ENCODE measurements at regions not wholly inside any gene's neighbourhood (a gene's known extent, or its start where the extent isn't known, plus 50 kb on each side); places are given as distances from the start of the nearest gene placed in this dataset.

DNA sequence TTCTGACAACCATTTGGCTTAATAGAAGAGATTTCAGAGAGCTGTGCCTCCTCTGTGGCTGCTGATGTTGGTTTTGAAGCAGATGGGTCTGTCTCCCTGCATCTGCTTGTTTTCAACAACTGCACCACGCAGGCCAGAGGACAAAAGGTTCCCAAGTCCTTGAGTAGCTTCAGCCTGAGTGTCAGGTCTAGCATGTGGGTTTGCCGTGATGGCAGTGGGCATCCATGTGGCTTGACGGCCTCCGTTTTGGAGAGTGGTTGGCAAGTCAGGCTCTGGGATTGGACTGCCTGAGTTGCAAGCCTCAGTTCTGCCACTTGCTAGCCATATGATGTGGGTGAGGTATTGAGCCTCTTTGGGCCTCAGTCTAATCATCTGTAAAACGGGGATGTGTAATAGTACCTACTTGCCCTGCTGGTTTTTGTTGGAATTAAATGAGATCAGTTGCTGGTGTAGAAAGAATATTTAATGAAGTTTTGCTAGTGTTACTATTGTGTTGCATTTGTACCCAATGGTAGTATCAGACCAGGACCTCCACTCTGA, 119.8 kb upstream of the CPEB4 start:
- TF ChIP-seq CTCF (IDR thresholded peaks at IDR 0.05), result no peak
- intact Hi-C loops (cut with DNase I), result no loop called here
- Histone ChIP-seq H3K36me3 (no peaks in the 10 kb centered on the region), H3K27ac (no peak overlapping the region), H3K9me3 (no peaks in the 10 kb centered on the region), H3K4me1 (peaks cover 19% of the 10 kb centered on the region), H3K4me3 (no peak overlapping the region), H3K27me3 (ENCODE audit: low read depth) (no peaks in the 10 kb centered on the region)
- ATAC-seq (no peak), DNase-seq (no peak)

GRCh38 chr5:173768891-173769290, 119.3 kb upstream of the CPEB4 start:
- Histone ChIP-seq H3K27ac (no peak overlapping the region), H3K4me1 (peaks cover 19% of the 10 kb centered on the region), H3K27me3 (ENCODE audit: low read depth) (no peaks in the 10 kb centered on the region)

GRCh38 chr5:173770637-173771036, 117.5 kb upstream of the CPEB4 start:
- intact Hi-C loops (cut with DNase I), result no loop called here
- Histone ChIP-seq H3K4me1 (peaks cover 6% of the 10 kb centered on the region), H3K36me3 (no peaks in the 10 kb centered on the region), H3K27me3 (ENCODE audit: low read depth) (no peaks in the 10 kb centered on the region), H3K27ac (no peak overlapping the region), H3K9me3 (no peaks in the 10 kb centered on the region), H3K4me3 (no peak overlapping the region)
- TF ChIP-seq CTCF (IDR thresholded peaks at IDR 0.05), result no peak
- no peak for DNase-seq
- ATAC-seq, result no peak

More at GRCh38 chr5:173768891-173769290, 119.3 kb upstream of the CPEB4 start:
- H3K4me3 ChIP-seq, result no peak overlapping the region
- DNase-seq (no peak), ATAC-seq (no peak)
- no peaks in the 10 kb centered on the region for H3K9me3 ChIP-seq
- no peaks in the 10 kb centered on the region for H3K36me3 ChIP-seq
- no peak for TF ChIP-seq CTCF (IDR thresholded peaks at IDR 0.05)
- intact Hi-C loops (cut with DNase I), result no loop called here

DNA sequence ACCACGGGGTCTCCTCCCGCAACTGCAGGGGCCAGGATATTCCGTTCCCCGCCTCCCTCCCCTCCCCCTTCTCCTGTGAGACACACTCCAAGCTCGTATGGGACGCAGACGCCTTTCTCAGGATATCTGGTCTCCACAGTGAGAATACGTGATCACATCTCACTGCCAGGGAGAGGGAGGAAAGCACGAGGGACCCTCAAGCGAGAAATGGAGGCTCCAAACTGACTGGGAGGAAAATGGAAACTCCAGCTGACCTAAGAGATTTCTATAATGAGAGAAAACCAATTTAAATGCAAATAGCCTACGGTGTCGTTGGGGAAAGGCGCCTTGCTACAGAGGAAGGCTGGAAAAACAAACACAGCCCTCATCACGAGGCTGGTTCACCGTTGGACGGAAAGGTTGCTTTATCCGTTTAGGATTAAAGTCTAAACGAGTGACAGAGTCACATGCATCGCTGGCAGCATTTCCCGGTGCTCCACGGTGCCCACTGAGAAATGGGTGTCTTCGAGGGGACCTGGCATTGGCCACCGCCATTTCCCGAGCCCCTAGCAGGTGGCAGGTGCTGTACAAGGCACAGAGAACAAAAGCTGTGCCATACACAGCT, 116.9 kb upstream of the CPEB4 start:
- intact Hi-C loops (cut with DNase I), result no loop called here
- DNase-seq, result no peak
- Histone ChIP-seq H3K4me1 (peaks cover under 1% of the 10 kb centered on the region), H3K36me3 (no peaks in the 10 kb centered on the region), H3K9me3 (no peaks in the 10 kb centered on the region), H3K27ac (no peak overlapping the region), H3K27me3 (ENCODE audit: low read depth) (no peaks in the 10 kb centered on the region), H3K4me3 (no peak overlapping the region)
- TF ChIP-seq CTCF (IDR thresholded peaks at IDR 0.05), result no peak
- ATAC-seq, result no peak

DNA sequence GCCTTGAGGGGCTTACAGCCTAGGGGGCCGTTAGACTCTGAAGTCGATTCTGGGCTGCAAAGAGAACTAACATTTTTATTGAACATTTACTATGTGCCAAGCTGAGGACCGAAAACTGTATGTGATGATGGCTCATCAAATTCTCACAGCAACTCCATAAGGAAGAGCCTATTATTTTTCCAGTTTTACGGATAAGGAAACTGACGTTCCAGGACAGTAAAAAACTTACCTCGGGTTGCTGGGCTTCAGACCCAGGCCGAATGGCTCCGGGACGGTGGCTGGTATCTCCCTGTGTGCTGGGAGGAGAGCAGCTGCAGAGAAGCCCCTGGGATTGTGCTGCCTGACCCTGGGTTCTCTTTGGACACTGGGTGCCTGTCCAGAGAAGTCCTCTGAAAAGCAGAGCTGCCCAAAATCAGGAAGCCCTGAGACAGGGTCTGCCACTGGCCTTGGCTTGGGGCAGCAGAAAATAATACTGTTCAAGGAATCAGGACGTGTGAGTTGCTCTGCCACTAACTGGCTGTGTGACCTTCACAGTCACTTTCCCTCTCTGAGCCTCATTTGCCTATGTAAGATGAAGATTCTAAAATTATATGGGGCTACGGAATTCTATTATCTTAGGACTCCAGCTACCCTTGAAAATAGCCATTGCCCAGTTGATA, 116.3 kb upstream of the CPEB4 start:
- Histone ChIP-seq H3K4me3 (no peak overlapping the region), H3K9me3 (no peaks in the 10 kb centered on the region), H3K27ac (no peak overlapping the region), H3K36me3 (no peaks in the 10 kb centered on the region), H3K27me3 (ENCODE audit: low read depth) (no peaks in the 10 kb centered on the region), H3K4me1 (no peaks in the 10 kb centered on the region)
- intact Hi-C loops (cut with DNase I), result no loop called here
- ATAC-seq (no peak), DNase-seq (no peak)
- no peak for TF ChIP-seq CTCF (IDR thresholded peaks at IDR 0.05)
